ENCODE measurements at regions not wholly inside any gene's neighbourhood (a gene's known extent, or its start where the extent isn't known, plus 50 kb on each side); places are given as distances from the start of the nearest gene placed in this dataset.
A peak's percentile ranks its signal among the peaks of the same experiment; 100 is the strongest.
"Not testable (repeated sequence)": the region's sequence is repeated elsewhere in the genome, so short reads cannot be mapped to it uniquely, and the experiment has no call there.

GRCh38 chr20:1742049-1742434 lies 84.5 kb upstream of the SIRPG start:
- DNase-seq, result not testable (repeated sequence)

- no peak for DNase-seq
Measured at GRCh38 chr20:1741309-1742048, 83.9 kb upstream of the SIRPG start.

GRCh38 chr20:1737134-1737533 lies 79.6 kb upstream of the SIRPG start:
- no peak for DNase-seq

DNA sequence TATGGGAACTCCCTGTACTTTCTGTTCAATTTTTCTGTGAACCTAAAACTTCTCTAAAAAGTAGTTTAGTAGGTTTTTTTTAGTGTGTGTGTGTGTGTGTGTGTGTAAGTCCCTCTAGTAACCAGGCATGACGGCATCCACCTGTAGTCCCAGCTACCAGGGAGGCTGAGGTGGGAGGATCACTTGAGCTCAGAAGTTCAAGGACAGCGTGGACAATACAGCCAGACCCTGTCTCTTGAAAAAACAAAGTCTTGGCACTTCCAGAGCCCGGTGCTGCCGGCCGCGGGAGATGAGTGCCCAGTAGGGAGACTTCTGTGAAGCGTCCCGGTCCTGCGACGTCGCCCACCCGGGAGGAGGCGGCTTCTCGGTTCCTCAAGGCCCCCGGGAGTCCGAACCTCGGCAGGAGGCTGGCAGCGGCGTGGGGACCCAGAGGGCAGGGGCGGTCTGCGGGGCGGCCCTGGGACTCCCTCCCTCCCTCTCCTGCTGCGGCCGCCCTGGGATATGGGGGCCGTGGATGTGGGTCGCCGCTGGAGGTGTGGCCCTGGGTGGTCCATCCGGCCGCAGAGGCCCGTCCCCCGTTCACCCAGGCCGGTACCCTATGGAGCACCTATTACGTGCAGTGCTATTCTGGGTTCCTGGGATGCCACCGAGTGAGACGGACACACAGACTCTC lies 78.0 kb upstream of the SIRPG start:
- no peak for DNase-seq

DNA sequence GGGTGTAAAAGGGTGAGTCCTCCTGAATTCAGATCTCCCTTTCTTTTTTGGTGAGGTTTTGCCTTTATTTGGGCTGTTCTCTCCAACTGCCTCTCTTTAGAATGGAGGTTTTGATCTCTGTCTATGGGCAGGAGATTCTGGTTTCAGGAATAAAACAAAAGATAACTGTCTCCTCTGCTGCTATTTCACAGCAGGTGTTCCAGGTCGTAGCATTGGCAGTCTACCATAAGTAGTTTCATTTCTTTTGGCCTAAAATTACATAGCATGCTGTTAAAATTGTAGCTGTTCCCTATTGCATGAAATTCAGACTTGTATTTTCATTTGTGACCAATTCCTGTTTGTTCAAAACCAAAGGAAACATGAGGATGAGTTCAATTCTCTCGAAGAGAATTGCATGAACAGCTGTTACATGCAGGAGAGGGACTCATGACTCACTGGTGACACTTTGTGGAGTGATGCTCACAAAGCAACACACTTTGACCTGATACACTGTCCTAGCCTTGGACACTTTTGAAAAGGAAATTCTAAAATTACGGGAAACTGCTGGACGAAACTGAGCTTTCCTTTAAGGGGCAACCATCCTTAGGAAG lies 76.8 kb upstream of the SIRPG start:
- peak; percentile 50 for DNase-seq

DNA sequence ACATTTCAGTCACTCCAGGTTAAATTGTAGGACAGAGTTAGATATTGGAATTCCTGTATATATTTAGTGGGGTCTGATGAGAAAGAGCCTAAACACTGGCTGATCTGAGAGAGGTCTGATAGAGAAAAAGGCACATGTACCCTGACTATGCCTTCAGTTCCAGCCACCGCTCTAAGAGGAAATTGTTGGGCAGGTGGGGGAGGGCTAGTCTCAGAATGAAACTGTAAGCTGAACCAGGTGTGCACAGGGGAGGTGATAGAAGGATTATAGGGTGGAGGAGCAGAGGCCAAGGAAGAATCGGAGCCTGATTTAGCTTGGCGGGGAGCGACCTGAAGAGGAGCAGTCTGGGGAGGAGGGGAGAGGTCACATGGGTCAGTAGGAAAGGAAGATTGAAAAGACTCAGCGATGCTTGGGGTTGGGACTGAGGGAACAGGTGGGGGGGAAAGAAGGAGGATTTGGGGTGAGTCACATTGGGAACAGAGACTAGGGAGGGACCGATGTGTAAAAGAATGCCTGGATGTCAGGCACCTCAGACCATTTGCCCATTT lies 74.3 kb upstream of the SIRPG start:
- not testable (repeated sequence) for DNase-seq

DNA sequence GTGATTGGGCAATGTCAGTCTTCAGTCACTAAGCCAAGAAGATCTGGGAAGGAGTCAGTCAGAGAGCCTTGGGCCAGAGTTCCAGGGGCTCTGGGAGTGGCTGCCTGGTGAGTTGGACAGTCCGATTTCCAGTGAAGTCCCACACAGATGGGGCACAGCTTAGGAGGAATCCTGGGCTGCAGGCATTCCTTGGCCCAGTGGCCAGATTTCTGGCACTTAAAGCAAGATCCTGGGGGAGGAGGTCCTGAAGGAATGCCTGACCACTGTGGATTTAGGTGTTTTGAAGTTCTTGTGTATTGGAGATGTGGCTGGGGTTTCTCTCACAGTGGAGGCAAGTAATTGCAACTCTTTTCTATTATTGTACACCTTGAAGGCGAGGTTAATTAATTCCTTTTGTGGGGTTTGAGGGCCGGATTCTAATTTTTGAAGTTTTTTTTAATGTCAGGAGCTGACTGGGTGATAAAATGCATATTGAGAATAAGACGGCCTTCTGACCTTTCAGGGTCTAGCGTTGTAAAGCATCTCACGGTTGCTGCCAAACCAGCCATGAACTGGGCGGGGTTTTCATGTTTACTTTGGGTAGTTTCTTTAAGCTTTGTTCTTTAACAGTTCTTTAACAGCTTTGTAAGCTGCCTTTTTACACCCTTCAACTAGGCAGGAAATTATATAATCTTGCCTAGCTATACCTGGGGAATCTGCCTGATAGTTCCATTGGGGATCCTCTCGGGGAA lies 73.6 kb upstream of the SIRPG start:
- not testable (repeated sequence) for DNase-seq

GRCh38 chr20:1727303-1727702 lies 69.7 kb upstream of the SIRPG start:
- DNase-seq, result not testable (repeated sequence)

- no peak for DNase-seq
Measured at GRCh38 chr20:1724901-1725300, 67.3 kb upstream of the SIRPG start.

DNA sequence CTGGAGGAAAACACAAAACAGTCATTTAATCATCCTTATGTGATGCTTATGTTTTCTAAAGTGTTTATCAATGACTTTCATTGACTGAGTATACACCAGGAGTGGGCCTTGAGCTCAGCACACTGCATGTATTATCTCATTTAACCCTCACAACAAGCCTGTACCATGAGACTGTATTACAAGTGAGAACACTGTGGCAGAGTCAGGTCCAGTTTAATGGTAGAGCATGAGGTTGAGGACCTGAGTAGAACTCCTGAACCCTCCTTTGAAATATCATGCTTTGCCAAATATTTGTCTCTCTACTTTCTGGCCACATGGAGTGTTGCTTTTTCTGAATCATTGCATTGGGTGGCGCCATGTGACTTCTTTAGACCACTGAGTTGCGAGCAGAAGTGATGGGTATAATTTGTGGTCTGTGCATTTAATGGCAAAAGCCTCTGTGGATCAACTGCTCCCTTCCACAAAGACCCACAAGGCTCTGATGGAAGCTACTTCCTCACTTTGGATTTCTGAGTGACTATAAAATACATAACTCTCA lies 65.0 kb upstream of the SIRPG start:
- DNase-seq, result no peak

GRCh38 chr20:1721687-1722512 lies 64.3 kb upstream of the SIRPG start:
- no peak for DNase-seq

- no peak for DNase-seq
Measured at GRCh38 chr20:1720845-1721475, 63.4 kb upstream of the SIRPG start.

GRCh38 chr20:1720226-1720625 lies 62.6 kb upstream of the SIRPG start:
- no peak for DNase-seq

DNA sequence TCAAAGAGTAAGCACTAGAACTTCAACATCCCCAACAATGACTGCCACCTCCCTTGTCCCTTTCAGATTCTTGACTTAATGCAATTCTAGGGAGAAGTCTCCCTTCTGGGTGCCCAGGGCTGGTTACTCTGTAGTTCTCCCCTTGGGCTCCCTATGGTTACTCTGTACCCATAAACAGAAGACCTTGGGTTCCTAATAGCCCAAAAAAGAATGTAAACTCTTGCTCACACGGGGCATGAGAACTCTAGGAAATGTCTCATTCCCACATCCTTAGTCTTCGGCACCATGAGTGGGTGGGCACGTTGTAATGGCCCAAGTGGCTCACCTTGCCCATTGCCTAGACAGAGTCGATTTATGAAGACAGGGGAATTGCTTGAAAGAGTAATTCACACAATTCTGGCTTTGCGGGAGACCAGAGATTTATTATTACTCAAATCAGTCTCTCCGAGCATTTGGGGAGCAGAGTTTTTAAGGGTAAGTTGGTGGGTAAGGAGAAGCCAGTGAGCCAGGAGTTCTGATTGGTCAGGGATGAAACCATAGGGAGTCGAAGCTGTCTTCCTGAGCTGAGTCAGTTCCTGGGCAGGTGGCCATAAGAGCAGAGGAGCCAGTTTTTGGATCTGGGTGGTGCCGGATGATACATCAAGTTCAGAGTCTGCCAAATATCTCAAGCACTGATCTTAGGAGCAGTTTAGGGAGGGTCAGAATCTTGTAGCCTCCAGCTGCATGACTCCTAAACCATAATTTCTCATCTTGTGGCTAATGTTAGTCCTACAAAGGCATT lies 61.2 kb upstream of the SIRPG start:
- no peak for DNase-seq

DNA sequence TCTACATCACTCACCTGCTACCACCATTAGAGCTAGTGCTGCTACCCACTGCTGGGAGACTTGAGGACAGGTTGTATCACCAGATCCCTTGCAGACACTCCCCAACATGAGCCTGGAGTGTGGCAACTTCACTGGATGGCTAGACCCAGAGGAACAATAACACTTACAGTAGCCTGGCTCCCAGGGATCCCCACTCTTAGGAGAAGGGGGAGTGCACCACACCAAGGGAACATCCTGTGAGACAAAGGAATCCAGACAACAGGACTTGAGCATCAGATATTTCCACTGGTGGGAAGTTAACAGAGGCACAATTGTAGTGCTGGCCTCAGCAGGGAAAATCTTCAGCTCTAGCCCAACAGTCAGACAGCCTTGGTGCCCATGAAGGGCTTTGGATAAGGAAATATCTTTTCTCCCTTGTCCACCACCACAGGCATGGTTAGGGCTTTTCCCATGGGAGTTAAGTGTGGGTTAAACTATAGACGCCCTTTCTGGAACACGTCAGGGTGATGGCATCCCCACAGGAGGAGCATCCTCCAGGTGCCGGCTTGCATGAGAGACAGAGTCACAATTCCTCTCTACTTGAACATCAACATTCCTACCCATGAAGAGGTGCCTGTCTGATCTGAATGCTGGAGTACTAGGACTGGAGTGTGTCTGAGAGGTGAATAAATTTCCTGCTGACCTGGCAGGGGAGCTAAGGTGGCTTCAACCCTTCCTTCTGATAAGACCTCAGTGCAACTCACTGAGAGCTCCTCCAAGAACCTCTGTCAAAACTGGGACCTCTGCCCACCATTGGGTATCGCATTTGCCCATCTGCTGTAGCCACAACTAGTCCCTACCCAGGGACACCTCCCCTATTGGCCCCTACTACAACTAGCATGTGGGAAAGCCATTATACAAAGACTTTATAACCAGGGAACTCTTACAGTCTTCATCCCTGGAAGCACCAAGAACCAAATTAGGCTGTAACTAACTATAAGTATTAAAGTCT lies 55.4 kb upstream of the SIRPG start:
- DNase-seq, result no peak

GRCh38 chr20:1711826-1712601 lies 54.4 kb upstream of the SIRPG start:
- DNase-seq, result no peak

- no peak for DNase-seq
Measured at GRCh38 chr20:1711266-1711665, 53.7 kb upstream of the SIRPG start.

DNA sequence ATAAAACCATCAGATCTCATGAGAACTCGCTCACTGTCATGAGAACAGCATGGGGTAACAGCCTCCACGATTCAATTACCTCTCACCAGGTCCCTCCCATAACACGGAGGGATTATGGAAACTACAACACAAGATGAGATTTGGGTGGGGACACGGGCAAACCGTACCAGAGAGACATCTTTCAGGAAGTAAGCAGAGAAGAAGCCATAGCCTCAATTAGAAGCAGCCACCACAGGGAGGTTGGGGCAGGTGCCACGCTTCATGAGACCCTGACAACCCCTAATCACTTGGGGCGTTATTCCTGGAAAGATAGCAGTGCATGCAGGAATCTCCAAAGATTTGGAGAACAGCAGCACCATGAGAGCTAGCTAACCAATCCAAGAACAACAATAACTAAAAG lies 52.9 kb upstream of the SIRPG start:
- DNase-seq, result no peak

All from NCI-H2227 treated with DMSO at 0.1 percent for 48 hours (cell line).